HUES48 (cell line): ENCODE measurements at regions not wholly inside any gene's neighbourhood (a gene's known extent, or its start where the extent isn't known, plus 50 kb on each side); places are given as distances from the start of the nearest gene placed in this dataset.
"Not testable (repeated sequence)": the region's sequence is repeated elsewhere in the genome, so short reads cannot be mapped to it uniquely, and the experiment has no call there.

ENCODE experiments used
- H3K27ac ChIP-seq: one replicate; pipeline ENCODE4 v1.7.0; 2013; ENCODE audit warnings: low read depth, low read length, inconsistent platforms
- H3K27me3 ChIP-seq: 2 replicates; pipeline ENCODE4 v1.6.1; 2013; ENCODE audit warnings: mild to moderate bottlenecking, low read length; ENCODE audit not compliant: control insufficient read depth, insufficient read depth
- H3K36me3 ChIP-seq: 2 replicates; pipeline ENCODE4 v1.6.1; 2013; ENCODE audit warnings: low read length; ENCODE audit not compliant: control insufficient read depth, insufficient read depth
- H3K4me1 ChIP-seq: 2 replicates; pipeline ENCODE4 v1.6.1; 2013; ENCODE audit warnings: mild to moderate bottlenecking, low read length; ENCODE audit not compliant: control insufficient read depth, insufficient read depth
- H3K4me3 ChIP-seq: 2 replicates; pipeline ENCODE4 v1.5.1; 2013; ENCODE audit warnings: mild to moderate bottlenecking, low read depth, low read length
- H3K9ac ChIP-seq: 2 replicates; pipeline ENCODE4 v1.6.1; 2013; ENCODE audit warnings: mild to moderate bottlenecking, low read depth, low read length, moderate library complexity
- H3K9me3 ChIP-seq: 2 replicates; pipeline ENCODE4 v1.6.1; 2013; ENCODE audit warnings: low read length; ENCODE audit not compliant: control insufficient read depth, insufficient read depth

DNA sequence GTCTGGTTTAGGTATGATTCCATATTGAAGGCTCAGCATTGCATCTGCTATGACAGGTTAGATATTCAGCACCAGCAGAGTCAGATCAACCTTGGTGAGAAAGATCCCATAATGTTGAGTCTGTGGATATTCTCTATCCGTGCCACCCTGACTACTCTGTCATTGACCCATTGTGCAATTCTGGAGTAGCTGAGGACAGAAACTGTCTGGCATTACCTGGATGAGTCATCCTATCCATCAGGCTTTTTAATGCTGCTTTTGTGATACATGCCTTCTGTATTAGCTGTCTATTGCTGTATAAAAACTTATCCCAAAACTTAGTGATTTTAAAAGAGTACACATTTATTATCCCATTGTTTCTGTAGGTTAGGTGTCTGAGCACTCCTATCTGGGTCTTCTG lies 189.1 kb upstream of the FAT3 start:
- no peaks in the 10 kb centered on the region for H3K4me1 ChIP-seq
- no peak overlapping the region for H3K27ac ChIP-seq
- no peak overlapping the region for H3K4me3 ChIP-seq
- H3K9ac ChIP-seq, result no peak overlapping the region
- no peaks in the 10 kb centered on the region for H3K27me3 ChIP-seq
- H3K9me3 ChIP-seq, result no peaks in the 10 kb centered on the region
- H3K36me3 ChIP-seq, result no peaks in the 10 kb centered on the region

DNA sequence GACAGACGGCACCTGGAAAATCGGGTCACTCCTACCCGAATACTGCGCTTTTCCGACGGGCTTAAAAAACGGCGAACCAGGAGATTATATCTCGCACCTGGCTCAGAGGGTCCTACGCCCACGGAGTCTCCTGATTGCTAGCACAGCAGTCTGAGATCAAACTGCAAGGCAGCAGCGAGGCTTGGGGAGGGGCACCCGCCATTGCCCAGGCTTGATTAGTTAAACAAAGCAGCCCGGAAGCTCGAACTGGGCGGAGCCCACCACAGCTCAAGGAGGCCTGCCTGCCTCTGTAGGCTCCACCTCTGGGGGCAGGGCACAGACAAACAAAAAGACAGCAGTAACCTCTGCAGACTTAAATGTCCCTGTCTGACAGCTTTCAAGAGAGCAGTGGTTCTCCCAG lies 197.5 kb upstream of the FAT3 start:
- not testable (repeated sequence) for H3K4me1 ChIP-seq, H3K36me3 ChIP-seq, H3K27me3 ChIP-seq, H3K9ac ChIP-seq, H3K9me3 ChIP-seq, H3K27ac ChIP-seq
- peak overlapping the region; percentile 52 for H3K4me3 ChIP-seq

DNA sequence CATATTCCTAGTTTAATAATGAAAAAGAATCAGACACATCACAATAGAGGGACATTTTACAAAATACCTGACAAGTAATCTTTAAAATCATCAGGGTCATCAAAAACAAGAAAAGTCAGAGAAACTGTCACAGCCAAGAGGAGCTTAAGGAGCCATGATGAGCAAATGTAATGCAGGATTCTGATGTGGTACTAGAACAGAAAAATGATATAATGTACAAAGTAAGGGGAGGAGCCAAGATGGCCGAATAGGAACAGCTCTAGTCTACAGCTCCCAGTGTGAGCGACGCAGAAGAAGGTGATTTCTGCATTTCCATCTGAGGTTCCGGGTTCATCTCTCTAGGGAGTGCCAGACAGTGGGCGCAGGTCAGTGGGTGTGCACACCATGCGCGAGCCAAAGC lies 198.0 kb upstream of the FAT3 start:
- no peaks in the 10 kb centered on the region for H3K9me3 ChIP-seq
- H3K27ac ChIP-seq, result no peak overlapping the region
- H3K27me3 ChIP-seq, result no peaks in the 10 kb centered on the region
- H3K4me3 ChIP-seq, result peak overlapping the region; percentile 52
- no peak overlapping the region for H3K9ac ChIP-seq
- H3K36me3 ChIP-seq, result no peaks in the 10 kb centered on the region
- H3K4me1 ChIP-seq, result no peaks in the 10 kb centered on the region

DNA sequence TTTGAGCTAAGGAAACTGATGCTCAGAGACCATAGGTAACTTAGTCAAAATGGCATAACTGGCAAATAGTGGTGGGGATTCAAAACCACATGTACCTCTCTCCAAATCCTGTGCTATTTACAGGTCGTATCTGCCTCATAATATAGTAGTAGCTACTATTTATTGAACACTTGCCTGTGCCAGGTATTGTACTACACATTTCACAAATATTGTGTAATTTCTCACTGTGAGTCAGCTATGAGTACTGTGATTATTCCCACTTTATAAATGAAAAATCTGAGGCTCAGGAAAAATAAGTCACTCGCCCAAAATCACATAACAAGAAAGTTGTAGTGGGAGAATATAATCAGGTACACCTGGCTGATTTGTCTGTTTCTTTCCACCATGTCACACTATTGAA lies 199.8 kb upstream of the FAT3 start:
- Histone ChIP-seq H3K36me3 (no peaks in the 10 kb centered on the region), H3K27ac (no peak overlapping the region), H3K4me1 (no peaks in the 10 kb centered on the region), H3K9me3 (no peaks in the 10 kb centered on the region), H3K9ac (no peak overlapping the region), H3K27me3 (no peaks in the 10 kb centered on the region), H3K4me3 (no peak overlapping the region)

DNA sequence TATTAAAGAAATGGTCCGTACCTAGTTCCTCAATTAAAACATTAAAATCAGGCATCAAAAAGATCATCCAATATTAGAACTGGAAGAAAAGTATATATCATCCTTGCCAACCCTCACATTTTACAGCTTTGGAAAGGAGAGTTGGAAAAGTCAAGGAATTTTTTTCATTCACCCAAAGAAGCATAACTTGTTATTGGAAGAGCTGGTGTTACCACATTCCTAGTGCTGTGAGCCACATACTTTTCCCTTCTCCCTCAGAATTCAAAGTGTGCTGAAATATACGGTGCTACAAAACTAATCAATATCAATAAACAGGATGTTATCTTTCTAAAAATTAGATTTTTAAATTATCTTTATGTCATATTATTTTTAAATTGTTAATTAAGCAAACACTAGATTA lies 202.1 kb upstream of the FAT3 start:
- Histone ChIP-seq H3K27me3 (no peaks in the 10 kb centered on the region), H3K4me3 (no peak overlapping the region), H3K9me3 (peaks cover 2% of the 10 kb centered on the region; the same call in 1 of the 2 replicates), H3K4me1 (no peaks in the 10 kb centered on the region), H3K27ac (no peak overlapping the region), H3K36me3 (no peaks in the 10 kb centered on the region), H3K9ac (no peak overlapping the region)

DNA sequence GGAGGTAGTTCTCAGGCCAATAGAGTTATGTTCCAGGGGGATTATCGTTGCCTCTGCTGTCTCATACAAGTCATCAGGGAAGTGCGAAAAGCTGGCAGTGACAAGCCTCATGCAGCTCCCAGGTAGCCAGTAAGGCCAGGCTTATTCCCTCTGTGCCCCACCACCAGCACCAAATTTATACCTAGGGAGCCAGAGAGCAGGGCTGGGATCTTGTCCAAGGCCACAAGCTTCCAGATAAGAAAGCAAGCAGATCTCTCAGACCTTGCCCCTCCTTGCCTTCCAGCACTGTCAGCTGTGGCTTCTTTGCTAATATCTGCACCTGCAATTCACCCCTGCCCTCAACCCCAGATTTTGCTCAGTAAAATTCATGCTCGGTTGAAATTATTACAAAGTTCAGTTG lies 206.3 kb upstream of the FAT3 start:
- H3K9ac ChIP-seq, result no peak overlapping the region
- H3K4me1 ChIP-seq, result no peaks in the 10 kb centered on the region
- H3K9me3 ChIP-seq, result peaks cover 17% of the 10 kb centered on the region
- H3K27ac ChIP-seq, result no peak overlapping the region
- H3K4me3 ChIP-seq, result no peak overlapping the region
- H3K27me3 ChIP-seq, result no peaks in the 10 kb centered on the region
- H3K36me3 ChIP-seq, result no peaks in the 10 kb centered on the region

DNA sequence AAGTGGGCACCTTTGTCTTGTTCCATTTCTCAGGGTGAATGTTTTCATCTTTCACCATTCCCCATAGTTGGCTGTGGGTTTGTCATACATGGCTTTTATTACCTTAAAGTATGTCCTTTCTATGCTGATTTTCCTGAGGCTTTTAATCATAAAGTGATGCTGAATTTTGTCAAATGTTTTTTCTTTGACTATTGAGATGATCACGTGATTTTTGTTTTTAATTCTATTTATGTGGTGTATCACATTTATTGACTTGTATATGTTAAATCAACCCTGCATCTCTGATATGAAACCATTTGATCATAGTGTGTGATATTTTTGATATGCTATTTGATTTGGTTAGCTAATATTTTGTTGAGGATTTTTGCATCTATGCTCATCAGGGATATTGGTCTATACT lies 216.4 kb upstream of the FAT3 start:
- H3K36me3 ChIP-seq, result no peaks in the 10 kb centered on the region
- H3K27ac ChIP-seq, result no peak overlapping the region
- no peaks in the 10 kb centered on the region for H3K4me1 ChIP-seq
- H3K9me3 ChIP-seq, result no peaks in the 10 kb centered on the region
- H3K27me3 ChIP-seq, result no peaks in the 10 kb centered on the region
- no peak overlapping the region for H3K4me3 ChIP-seq
- H3K9ac ChIP-seq, result no peak overlapping the region

DNA sequence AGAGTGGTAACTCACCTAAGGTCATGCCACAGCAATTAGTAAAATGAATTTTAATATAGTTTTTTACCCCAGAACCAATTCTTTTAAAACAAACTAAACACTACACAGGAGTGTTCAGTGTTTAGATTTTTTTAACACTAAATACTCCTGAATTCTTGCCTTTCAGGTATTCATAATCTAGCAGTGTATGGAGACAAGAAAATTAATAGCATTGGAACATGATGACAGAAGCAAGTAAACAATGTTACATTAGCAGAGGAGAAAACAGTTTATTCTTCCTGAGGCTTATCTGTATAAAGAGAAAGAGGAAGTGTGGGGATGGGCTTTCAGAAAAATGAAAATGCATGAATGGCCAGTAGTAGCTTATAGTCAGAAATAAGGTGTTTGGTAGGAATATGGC lies 222.1 kb upstream of the FAT3 start:
- Histone ChIP-seq H3K27ac (no peak overlapping the region), H3K4me1 (no peaks in the 10 kb centered on the region), H3K4me3 (no peak overlapping the region), H3K36me3 (no peaks in the 10 kb centered on the region), H3K27me3 (no peaks in the 10 kb centered on the region), H3K9me3 (no peaks in the 10 kb centered on the region), H3K9ac (no peak overlapping the region)

DNA sequence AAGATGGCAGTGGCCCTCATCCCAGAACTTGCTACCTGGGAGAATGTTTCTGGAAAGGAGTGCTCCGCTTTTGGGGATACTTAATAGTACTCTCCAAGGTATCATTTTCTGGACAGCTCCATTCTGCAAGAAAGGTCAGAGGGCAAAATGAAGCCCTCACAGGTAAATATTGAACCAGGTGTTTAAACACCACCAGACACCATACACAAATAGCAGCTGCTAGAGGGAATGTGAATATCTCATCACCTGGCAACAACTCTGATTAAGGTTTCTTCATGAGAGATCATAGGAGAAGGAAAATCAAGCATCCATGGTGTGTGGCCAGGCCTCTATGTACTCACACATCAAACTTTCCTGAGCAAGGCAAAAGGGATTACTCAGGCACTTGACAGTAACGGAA lies 226.1 kb upstream of the FAT3 start:
- no peaks in the 10 kb centered on the region for H3K27me3 ChIP-seq
- H3K4me3 ChIP-seq, result no peak overlapping the region
- no peak overlapping the region for H3K9ac ChIP-seq
- H3K4me1 ChIP-seq, result no peaks in the 10 kb centered on the region
- H3K27ac ChIP-seq, result no peak overlapping the region
- no peaks in the 10 kb centered on the region for H3K36me3 ChIP-seq
- no peaks in the 10 kb centered on the region for H3K9me3 ChIP-seq

DNA sequence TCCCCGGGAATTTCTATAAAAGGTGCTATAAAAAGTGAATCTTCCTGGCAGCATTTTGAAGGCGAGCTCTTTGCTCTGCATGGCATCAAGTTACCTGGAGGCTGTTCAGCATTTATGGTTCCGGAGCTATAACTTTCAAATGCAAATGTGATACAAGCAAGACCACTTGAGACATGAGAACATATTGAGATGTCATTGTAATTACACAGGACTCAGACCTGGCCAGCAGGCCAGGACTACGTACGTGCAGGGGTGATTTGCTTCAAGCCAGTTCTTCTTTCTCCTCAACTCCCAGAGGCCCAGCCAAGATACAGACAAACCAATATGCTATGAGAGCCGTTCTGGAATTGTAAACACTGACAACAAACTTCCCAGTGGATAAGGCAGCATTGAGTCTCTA lies 227.4 kb upstream of the FAT3 start:
- Histone ChIP-seq H3K9me3 (no peaks in the 10 kb centered on the region), H3K36me3 (no peaks in the 10 kb centered on the region), H3K27ac (no peak overlapping the region), H3K27me3 (no peaks in the 10 kb centered on the region), H3K4me3 (no peak overlapping the region), H3K4me1 (no peaks in the 10 kb centered on the region), H3K9ac (no peak overlapping the region)

DNA sequence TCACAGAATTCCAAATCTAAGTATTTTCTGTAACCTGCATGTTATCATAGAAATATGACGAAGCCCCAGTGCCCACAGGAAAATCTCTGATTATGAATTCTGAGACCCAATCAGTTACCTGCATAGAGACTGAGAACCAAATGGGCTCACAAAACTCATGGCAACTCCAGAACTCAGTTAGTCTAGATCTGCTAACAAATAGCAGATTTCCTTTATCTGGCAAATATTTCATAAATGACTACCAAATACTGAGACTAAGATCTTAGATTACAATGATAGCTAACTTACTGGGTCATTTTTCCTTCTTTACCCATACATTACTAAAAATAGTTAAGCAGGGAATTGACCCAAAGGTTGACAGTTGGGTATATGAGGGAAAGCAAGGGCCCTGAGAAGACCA lies 228.1 kb upstream of the FAT3 start:
- no peak overlapping the region for H3K4me3 ChIP-seq
- H3K9ac ChIP-seq, result no peak overlapping the region
- H3K27me3 ChIP-seq, result no peaks in the 10 kb centered on the region
- H3K27ac ChIP-seq, result no peak overlapping the region
- H3K4me1 ChIP-seq, result no peaks in the 10 kb centered on the region
- H3K36me3 ChIP-seq, result no peaks in the 10 kb centered on the region
- H3K9me3 ChIP-seq, result no peaks in the 10 kb centered on the region

DNA sequence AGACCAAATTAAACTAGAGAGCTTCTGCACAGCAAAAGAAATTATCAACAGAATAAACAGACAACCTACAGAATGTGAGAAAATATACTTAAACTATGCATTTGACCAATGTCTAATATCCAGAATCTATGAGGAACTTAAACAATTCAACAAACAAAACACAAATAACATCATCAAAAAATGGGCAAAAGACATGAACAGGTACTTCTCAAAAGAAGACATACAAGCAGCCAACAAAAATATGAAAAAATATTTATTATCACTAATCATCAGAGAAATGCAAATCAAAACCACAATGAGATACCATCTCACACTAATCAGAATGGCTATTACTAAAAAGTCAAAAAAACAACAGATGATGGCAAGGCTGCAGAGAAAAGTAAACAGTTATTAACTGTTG lies 236.2 kb upstream of the FAT3 start:
- not testable (repeated sequence) for H3K9me3 ChIP-seq

More for the DNA sequence above, 236.2 kb upstream of the FAT3 start:
- not testable (repeated sequence) for H3K9ac ChIP-seq, H3K4me3 ChIP-seq, H3K4me1 ChIP-seq, H3K27ac ChIP-seq, H3K36me3 ChIP-seq, H3K27me3 ChIP-seq
